H1 (cell line): ENCODE measurements at regions not wholly inside any gene's neighbourhood (a gene's known extent, or its start where the extent isn't known, plus 50 kb on each side); places are given as distances from the start of the nearest gene placed in this dataset.

Experiments used
- BACH1 ChIP-seq: IDR thresholded peaks from 2 replicates; pipeline ENCODE4 v1.6.1; 2012; ENCODE audit warnings: low read length, improper control_type of control experiment
- BRCA1 ChIP-seq: IDR thresholded peaks from 2 replicates; pipeline ENCODE4 v1.6.1; 2012; ENCODE audit warnings: low read depth, low read length, improper control_type of control experiment
- CHD1 ChIP-seq: IDR thresholded peaks from 2 replicates; pipeline ENCODE4 v1.6.1; 2012; ENCODE audit warnings: low read depth, low read length, improper control_type of control experiment
- CTCF ChIP-seq, 3 experiments: IDR thresholded peaks; 1 replicate in 2 of 3; 2 replicates in 1 of 3; pipeline versions ENCODE4 v1.5.1 to v1.6.1; 2011; ENCODE audit warnings: low read length in 3 of 3, mild to moderate bottlenecking in 3 of 3, inconsistent platforms in 2 of 3, low read depth in 1 of 3, moderate library complexity in 1 of 3; ENCODE audit not compliant: insufficient read depth in 1 of 3; ENCODE audit errors: control extremely low read depth in 1 of 3
- FOSL1 ChIP-seq: IDR thresholded peaks from 2 replicates; pipeline ENCODE4 v1.6.1; 2011; ENCODE audit warnings: mild to moderate bottlenecking, low read depth, low read length, moderate library complexity; ENCODE audit not compliant: insufficient read depth
- KDM5A ChIP-seq: fragments of 200-600 bp; IDR thresholded peaks from 2 replicates; pipeline ENCODE4 v1.7.1; 2012; ENCODE audit warnings: mild to moderate bottlenecking, low read length, inconsistent platforms, mixed read lengths
- MAFK ChIP-seq: IDR thresholded peaks from 2 replicates; pipeline ENCODE4 v1.6.1; 2012; ENCODE audit warnings: low read depth, mild to moderate bottlenecking, improper control_type of control experiment, low read length
- POLR2A ChIP-seq, 2 experiments: IDR thresholded peaks; 1 replicate in 1 of 2; 2 replicates in 1 of 2; pipeline ENCODE4 v1.6.1; 2011; ENCODE audit warnings: low read depth in 2 of 2, low read length in 2 of 2, mild to moderate bottlenecking in 2 of 2; ENCODE audit errors: control extremely low read depth in 1 of 2
- POLR2AphosphoS5 ChIP-seq: IDR thresholded peaks from 2 replicates; pipeline ENCODE4 v1.6.1; 2011; ENCODE audit warnings: low read depth, low read length
- RAD21 ChIP-seq, 2 experiments: IDR thresholded peaks in 1 of 2; conservative IDR thresholded peaks in 1 of 2; 2 replicates each; pipeline ENCODE4 v1.6.1; 2011; ENCODE audit warnings: low read depth in 2 of 2, low read length in 2 of 2, improper control_type of control experiment in 1 of 2, inconsistent platforms in 1 of 2, mild to moderate bottlenecking in 1 of 2, moderate library complexity in 1 of 2
- SAP30 ChIP-seq: fragments of 300-600 bp; sonication (generic); IDR thresholded peaks from 2 replicates; pipeline ENCODE4 v1.7.1; 2012; ENCODE audit warnings: low read length, moderate library complexity, mild to moderate bottlenecking, inconsistent platforms; ENCODE audit not compliant: insufficient read depth, insufficient replicate concordance
- SIN3A ChIP-seq, 2 experiments: IDR thresholded peaks in 1 of 2; conservative IDR thresholded peaks in 1 of 2; 2 replicates each; pipeline ENCODE4 v1.6.1; 2011 to 2012; ENCODE audit warnings: low read length in 2 of 2, improper control_type of control experiment in 1 of 2, low read depth in 1 of 2, mild to moderate bottlenecking in 1 of 2
- TF ChIP-seq, protein P1 (sequence below): IDR thresholded peaks from 2 replicates; pipeline ENCODE4 v1.6.1; 2012; ENCODE audit warnings: inconsistent platforms
- TF ChIP-seq, protein P2 (sequence below): IDR thresholded peaks from 2 replicates; pipeline ENCODE4 v1.6.1; 2011; ENCODE audit warnings: low read depth, mild to moderate bottlenecking, low read length; ENCODE audit not compliant: insufficient read depth

DNA sequence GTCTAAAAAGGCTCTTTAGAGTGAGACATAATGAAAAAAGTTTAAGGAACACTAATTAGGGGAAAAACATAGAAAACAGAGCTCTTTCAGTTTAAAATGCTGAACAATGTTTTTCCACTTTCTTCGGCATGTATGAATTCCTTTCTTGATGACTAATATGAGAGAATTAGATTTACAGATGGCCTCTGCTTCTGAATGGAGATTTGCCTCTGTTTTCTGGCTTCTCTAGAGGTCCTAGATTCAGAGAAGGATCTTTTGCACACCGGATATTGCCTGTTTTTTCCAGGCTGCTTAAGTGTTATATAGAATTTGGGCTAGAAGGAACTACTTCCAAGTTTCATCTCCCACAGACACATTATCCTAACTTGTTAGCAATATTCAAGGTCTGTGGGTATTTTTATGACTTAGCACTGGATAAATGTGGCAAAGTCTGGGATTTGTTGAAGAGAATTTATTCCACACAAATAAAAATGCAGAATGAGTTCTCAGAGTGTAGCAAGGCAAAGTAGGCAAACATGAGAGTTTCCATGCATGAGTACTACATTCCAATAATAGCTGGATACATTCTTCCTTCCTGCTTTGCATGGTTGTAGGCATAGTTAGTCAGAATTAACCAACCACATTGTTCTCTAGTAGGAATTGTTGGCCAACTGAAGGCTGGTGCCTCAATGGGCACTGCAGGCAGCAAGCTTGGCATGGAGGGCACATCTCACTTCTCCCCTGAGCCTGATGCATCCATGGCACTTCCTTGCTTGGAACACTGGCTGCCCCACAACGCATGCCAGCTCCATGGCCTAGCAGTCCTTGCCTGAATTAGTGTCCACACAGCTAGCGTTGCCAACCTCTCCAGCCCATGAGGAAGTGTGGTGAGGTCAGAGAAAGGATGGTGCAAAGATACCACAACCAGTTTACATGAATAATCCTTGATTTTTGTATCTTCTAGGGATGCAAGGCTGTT lies 224.2 kb downstream of the CLIC5 start:
- TF ChIP-seq BACH1 (no peak), CTCF (IDR thresholded peaks at IDR 0.05; ENCODE audit: control extremely low read depth in 1 of 3, insufficient read depth in 1 of 3, low read depth in 1 of 3, low read length in 3 of 3) (no peak), POLR2A (IDR thresholded peaks at IDR 0.05; ENCODE audit: control extremely low read depth in 1 of 2, low read depth in 2 of 2, low read length in 2 of 2) (no peak), KDM5A (no peak), POLR2AphosphoS5 (no peak), FOSL1 (no peak), SIN3A (conservative IDR thresholded peaks at IDR 0.05 in 1 of 2, IDR thresholded peaks at IDR 0.05 in 1 of 2; ENCODE audit: low read depth in 1 of 2, low read length in 2 of 2) (no peak), MAFK (no peak), SAP30 (no peak), BRCA1 (no peak), CHD1 (no peak), RAD21 (IDR thresholded peaks at IDR 0.05 in 1 of 2, conservative IDR thresholded peaks at IDR 0.05 in 1 of 2; ENCODE audit: low read depth in 2 of 2, low read length in 2 of 2) (no peak)
- TF ChIP-seq, protein P1, sequence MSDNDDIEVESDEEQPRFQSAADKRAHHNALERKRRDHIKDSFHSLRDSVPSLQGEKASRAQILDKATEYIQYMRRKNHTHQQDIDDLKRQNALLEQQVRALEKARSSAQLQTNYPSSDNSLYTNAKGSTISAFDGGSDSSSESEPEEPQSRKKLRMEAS: no peak
- TF ChIP-seq, protein P2, sequence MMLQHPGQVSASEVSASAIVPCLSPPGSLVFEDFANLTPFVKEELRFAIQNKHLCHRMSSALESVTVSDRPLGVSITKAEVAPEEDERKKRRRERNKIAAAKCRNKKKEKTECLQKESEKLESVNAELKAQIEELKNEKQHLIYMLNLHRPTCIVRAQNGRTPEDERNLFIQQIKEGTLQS: no peak
